A549 (cell line): ENCODE measurements at regions not wholly inside any gene's neighbourhood (a gene's known extent, or its start where the extent isn't known, plus 50 kb on each side); places are given as distances from the start of the nearest gene placed in this dataset.

Experiments
- ATAC-seq, 2 experiments: fragments of 200-7000 bp in 1 of 2; fragments of >200 bp in 1 of 2; cut with Nextera tagmentation in 1 of 2; cut with Tn5 transposase in 1 of 2; 3 replicates each; pipeline versions ENCODE4 v1.8.0 to v1.9.1; 2018 to 2020; ENCODE audit warnings: mild to moderate bottlenecking in 1 of 2, moderate library complexity in 1 of 2
- CTCF ChIA-PET: fragments of 300-600 bp; sonication (Branson Sonifier 250); formaldehyde crosslinking; extraction: SDS; loops from one replicate; lab custom pipeline; 2021; ENCODE audit warnings: antibody characterized with exemption, inconsistent platforms; lab: Yijun Ruan, JAX
- POLR2A ChIA-PET: fragments of 350-600 bp; formaldehyde crosslinking; extraction: SDS; loops from one replicate; lab custom pipeline; 2021; ENCODE audit warnings: antibody characterized with exemption, inconsistent platforms; lab: Yijun Ruan, JAX
- DNase-seq, 2 experiments: peaks; one replicate each; pipeline versions ENCODE4 v3.0.0 to v3.0.0-alpha.2; 2011 to 2016; ENCODE audit warnings: low read depth in 1 of 2, low spot score in 1 of 2
- FAIRE-seq: peaks from 2 replicates; lab custom pipeline; 2011; peaks lifted over from hg19 to GRCh38; lab: Jason Lieb, UNC
- H3K27ac ChIP-seq, 2 experiments: fragments of >200 bp; sonication (Bioruptor Twin); formaldehyde crosslinking; 3 replicates each; pipeline ENCODE4 v1.5.1; 2016 to 2017
- H3K4me1 ChIP-seq: fragments of >200 bp; sonication (Bioruptor Twin); formaldehyde crosslinking; 3 replicates; pipeline ENCODE4 v1.6.1; 2016
- H3K4me2 ChIP-seq: fragments of >200 bp; sonication (Bioruptor Twin); formaldehyde crosslinking; 3 replicates; pipeline ENCODE4 v1.6.1; 2016
- H3K4me3 ChIP-seq: fragments of >200 bp; sonication (Bioruptor Twin); formaldehyde crosslinking; 3 replicates; pipeline ENCODE4 v1.5.1; 2016
- H3K9me3 ChIP-seq: fragments of >200 bp; sonication (Bioruptor Twin); formaldehyde crosslinking; 3 replicates; pipeline ENCODE4 v1.6.1; 2016
- ATOH8 ChIP-seq: fragments of 250-450 bp; sonication (Bioruptor Pico); IDR thresholded peaks from 2 replicates; pipeline ENCODE4 v1.5.0; 2020; ENCODE audit warnings: low read depth, mild to moderate bottlenecking, moderate library complexity
- BHLHE40 ChIP-seq: IDR thresholded peaks from 2 replicates; pipeline ENCODE4 v1.6.1; 2012; ENCODE audit warnings: low read depth, low read length, inconsistent platforms
- CBX2 ChIP-seq: fragments of 200-600 bp; sonication (generic); IDR thresholded peaks from 2 replicates; pipeline ENCODE4 v1.6.1; 2016; ENCODE audit warnings: low read depth, mild to moderate bottlenecking, borderline replicate concordance
- CBX8 ChIP-seq: fragments of 200-600 bp; sonication (generic); IDR thresholded peaks from 2 replicates; pipeline ENCODE4 v1.6.1; 2016
- CEBPB ChIP-seq, 2 experiments: fragments of >200 bp in 1 of 2; sonication (Bioruptor Twin) in 1 of 2; formaldehyde crosslinking in 1 of 2; IDR thresholded peaks; 2 replicates each; pipeline ENCODE4 v1.6.1; 2012 to 2016
- FOSB ChIP-seq: fragments of 250-450 bp; sonication (Bioruptor Pico); IDR thresholded peaks from 2 replicates; pipeline ENCODE4 v1.5.0; 2020; ENCODE audit warnings: mild to moderate bottlenecking, moderate library complexity
- FOXS1 ChIP-seq: fragments of 250-450 bp; sonication (Bioruptor Pico); IDR thresholded peaks from 2 replicates; pipeline ENCODE4 v1.5.0; 2020; ENCODE audit warnings: mild to moderate bottlenecking, moderate library complexity
- GATA3 ChIP-seq: IDR thresholded peaks from 2 replicates; pipeline ENCODE4 v1.6.1; 2012; ENCODE audit warnings: borderline replicate concordance
- HDAC2 ChIP-seq: fragments of 200-600 bp; sonication (generic); IDR thresholded peaks from 2 replicates; pipeline ENCODE4 v1.6.1; 2016
- HMGXB4 ChIP-seq: fragments of 250-450 bp; sonication (Bioruptor Pico); IDR thresholded peaks from 2 replicates; pipeline ENCODE4 v1.5.0; 2021; ENCODE audit warnings: mild to moderate bottlenecking, moderate library complexity, borderline replicate concordance
- HOXA7 ChIP-seq: fragments of 250-450 bp; sonication (Bioruptor Pico); IDR thresholded peaks from 2 replicates; pipeline ENCODE4 v1.5.0; 2020; ENCODE audit warnings: mild to moderate bottlenecking, moderate library complexity
- MAFK ChIP-seq: fragments of 450-650 bp; IDR thresholded peaks from 2 replicates; pipeline ENCODE4 v1.6.1; 2014; ENCODE audit not compliant: partially characterized antibody
- MAZ ChIP-seq: fragments of 150-350 bp; IDR thresholded peaks from 2 replicates; pipeline ENCODE4 v1.6.1; 2014; ENCODE audit warnings: antibody characterized with exemption, low read depth, low read length, borderline replicate concordance
- NFE2L2 ChIP-seq: fragments of 150-350 bp; conservative IDR thresholded peaks from 2 replicates; pipeline ENCODE4 v1.6.1; 2014; ENCODE audit warnings: low read length
- NR3C1 ChIP-seq: fragments of >200 bp; sonication (Bioruptor Twin); formaldehyde crosslinking; IDR thresholded peaks from 3 replicates; pipeline ENCODE4 v1.6.1; 2017
- POLR2AphosphoS2 ChIP-seq: conservative IDR thresholded peaks from 2 replicates; pipeline ENCODE4 v1.6.1; 2012; ENCODE audit warnings: low read length, improper control_type of control experiment, inconsistent platforms
- RAD21 ChIP-seq, 2 experiments: fragments of >200 bp in 1 of 2; sonication (Bioruptor Twin) in 1 of 2; formaldehyde crosslinking in 1 of 2; IDR thresholded peaks in 1 of 2; conservative IDR thresholded peaks in 1 of 2; 2 replicates in 1 of 2; 3 replicates in 1 of 2; pipeline ENCODE4 v1.6.1; 2012 to 2018; ENCODE audit warnings: inconsistent platforms in 1 of 2
- REST ChIP-seq: fragments of 200-600 bp; sonication (generic); IDR thresholded peaks from 2 replicates; pipeline ENCODE4 v1.6.1; 2016; ENCODE audit warnings: antibody characterized with exemption, mild to moderate bottlenecking, moderate library complexity
- RFX5 ChIP-seq: fragments of 450-650 bp; IDR thresholded peaks from 2 replicates; pipeline ENCODE4 v1.7.1; 2014; ENCODE audit warnings: antibody characterized with exemption, mild to moderate bottlenecking, moderate library complexity
- SREBF2 ChIP-seq: fragments of 450-650 bp; IDR thresholded peaks from 2 replicates; pipeline ENCODE4 v1.6.1; 2014; ENCODE audit warnings: mild to moderate bottlenecking, moderate library complexity
- ZNF302 ChIP-seq: fragments of 250-450 bp; sonication (Bioruptor Pico); IDR thresholded peaks from 2 replicates; pipeline ENCODE4 v1.9.0; 2021; ENCODE audit warnings: inconsistent platforms, mild to moderate bottlenecking, moderate library complexity
- WGBS: methylation state at CpG from one replicate; pipeline ENCODE4 v1.1.6; 2017; ENCODE audit errors: missing lambda C conversion rate; 5-methylcytosine and 5-hydroxymethylcytosine counted together

- FAIRE-seq, result no peak
- H3K4me1 ChIP-seq, result no peaks in the 10 kb centered on the region
- ChIA-PET POLR2A (no interaction called here), CTCF (no interaction called here)
- H3K4me2 ChIP-seq, result no peak overlapping the region
- 86% methylated on average over 7 of the region's 7 CpGs for WGBS
- no peaks in the 10 kb centered on the region for H3K9me3 ChIP-seq
- H3K4me3 ChIP-seq, result no peak overlapping the region
- DNase-seq, result no peak
- H3K27ac ChIP-seq, result no peak overlapping the region
- no peak for ATAC-seq
- TF ChIP-seq POLR2AphosphoS2 (no peak), GATA3 (no peak), FOSB (no peak), FOXS1 (CRISPR knock-in tag) (no peak), ZNF302 (no peak), MAFK (no peak), ATOH8 (no peak), RFX5 (no peak), BHLHE40 (no peak), NR3C1 (no peak), HDAC2 (no peak), NFE2L2 (no peak), MAZ (no peak), CBX8 (no peak), HMGXB4 (CRISPR knock-in tag) (no peak), CBX2 (no peak)
Measured at GRCh38 chr21:16597753-16598152, 868.0 kb downstream of the USP25 start.

- WGBS, result 81% methylated on average over 5 of the region's 5 CpGs
- CTCF ChIA-PET, result no interaction called here
Measured at GRCh38 chr21:16605597-16605996, 875.8 kb downstream of the USP25 start.

More at GRCh38 chr21:16605597-16605996, 875.8 kb downstream of the USP25 start:
- H3K27ac ChIP-seq, result no peak overlapping the region
- no peak for ATAC-seq
- no peak overlapping the region for H3K4me3 ChIP-seq
- no peaks in the 10 kb centered on the region for H3K4me1 ChIP-seq
- no peak for DNase-seq
- no peak for FAIRE-seq
- no peak for TF ChIP-seq BHLHE40
- TF ChIP-seq HOXA7, result no peak
- no peak for TF ChIP-seq CEBPB (IDR thresholded peaks at IDR 0.05)
- TF ChIP-seq SREBF2, result no peak
- no peak for TF ChIP-seq RAD21 (conservative IDR thresholded peaks at IDR 0.05 in 1 of 2, IDR thresholded peaks at IDR 0.05 in 1 of 2)
- TF ChIP-seq REST, result no peak
- POLR2A ChIA-PET, result no interaction called here
- H3K9me3 ChIP-seq, result no peaks in the 10 kb centered on the region
- no peak overlapping the region for H3K4me2 ChIP-seq
